Fibroblast of pulmonary artery (primary cell): ENCODE measurements at regions not wholly inside any gene's neighbourhood (a gene's known extent, or its start where the extent isn't known, plus 50 kb on each side); places are given as distances from the start of the nearest gene placed in this dataset.

Experiments used
- DNase-seq: peaks from one replicate; pipeline ENCODE4 v3.0.0-alpha.2; 2010; ENCODE audit warnings: low read depth
- H3K4me3 ChIP-seq: replicated peaks from 2 replicates; pipeline ENCODE4 v1.5.1; 2011; ENCODE audit warnings: low read depth, mild to moderate bottlenecking, control low read depth, low read length, moderate library complexity
- CTCF ChIP-seq: IDR thresholded peaks from 2 replicates; pipeline ENCODE4 v1.5.1; 2011; ENCODE audit warnings: mild to moderate bottlenecking, control low read depth, low read length, inconsistent platforms; ENCODE audit errors: missing control alignments

DNA sequence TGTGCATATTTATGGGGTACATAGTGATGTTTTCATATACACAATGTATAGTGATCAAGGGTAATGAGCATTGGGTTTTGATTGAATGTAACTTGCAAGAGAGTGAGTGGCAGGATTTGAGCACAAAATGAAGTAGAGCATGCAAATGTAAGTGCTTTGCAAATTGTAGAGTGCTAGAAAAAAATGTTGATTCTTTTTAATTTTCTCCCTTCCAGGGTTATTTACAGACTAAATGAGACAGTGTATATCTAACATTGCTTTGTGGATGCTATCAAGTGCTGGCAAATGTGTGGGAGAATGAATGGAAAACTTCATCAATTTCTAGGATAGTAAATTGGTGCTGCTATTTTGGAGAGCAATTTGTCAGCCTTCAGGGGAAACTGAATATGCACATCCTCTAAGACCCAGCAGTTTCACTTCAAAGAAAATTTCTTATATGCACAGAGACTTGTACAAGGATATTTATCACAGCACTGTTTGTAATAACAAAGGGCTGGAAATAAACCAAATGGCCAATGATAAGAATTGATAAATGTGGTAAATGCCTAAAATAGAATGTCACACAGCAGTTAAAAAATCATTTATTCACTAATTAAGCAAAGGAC is 120.6 kb upstream of the PLPP4 start:
- DNase-seq = no peak
- no peak overlapping the region for H3K4me3 ChIP-seq
- no peak for TF ChIP-seq CTCF

- no peak overlapping the region for H3K4me3 ChIP-seq
- TF ChIP-seq CTCF = peak; percentile 85
- peak; percentile 48 for DNase-seq
Measured at GRCh38 chr10:120336911-120337540, 120.0 kb upstream of the PLPP4 start.

DNA sequence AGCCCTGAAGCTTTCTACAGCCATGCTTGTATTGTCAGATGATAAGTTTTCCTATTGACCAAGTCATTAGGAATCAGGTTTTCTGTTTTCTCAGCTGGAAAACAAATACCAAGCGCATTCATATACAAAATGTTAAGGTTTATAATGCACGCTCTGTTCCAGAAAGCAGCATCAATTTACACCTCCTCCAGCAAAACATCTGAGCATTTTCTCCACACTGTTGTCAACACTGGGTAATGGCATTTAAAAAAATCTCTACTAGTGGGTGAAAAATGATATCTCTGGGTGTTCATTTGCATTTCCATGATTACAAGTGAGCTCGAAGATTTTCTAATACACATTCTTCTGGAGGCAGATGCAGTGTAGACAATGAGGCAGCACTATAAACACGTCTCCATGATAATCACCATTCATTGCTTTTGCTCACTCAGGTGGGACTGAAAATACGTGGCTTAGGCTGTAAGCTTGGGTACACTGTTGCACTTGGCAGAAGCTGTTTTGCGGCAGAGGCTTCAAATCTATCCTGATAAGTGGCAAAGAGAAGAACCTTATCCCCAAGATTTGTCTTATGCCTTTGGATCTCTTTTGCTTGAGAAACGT is 114.8 kb upstream of the PLPP4 start:
- TF ChIP-seq CTCF = no peak
- no peak overlapping the region for H3K4me3 ChIP-seq
- no peak for DNase-seq

DNA sequence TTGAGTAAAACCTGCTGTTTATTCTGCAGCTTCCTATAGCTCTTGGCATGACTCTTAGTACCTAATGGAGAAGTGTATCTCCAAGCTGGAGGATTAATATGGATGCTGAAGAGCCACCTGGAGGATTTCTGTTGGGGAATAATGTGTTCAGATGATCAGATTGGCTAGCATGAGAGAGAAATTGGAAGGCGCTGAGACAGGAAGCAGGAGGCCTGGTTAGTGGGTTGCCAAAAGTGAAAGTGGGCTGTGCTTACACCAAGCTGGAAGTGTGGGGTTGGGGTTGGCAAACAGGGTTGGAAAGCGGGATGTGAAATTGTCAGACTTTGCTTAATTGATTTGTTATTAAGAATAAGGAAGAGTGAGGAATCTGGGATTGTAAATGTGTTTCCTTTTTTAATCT is 111.8 kb upstream of the PLPP4 start:
- no peak overlapping the region for H3K4me3 ChIP-seq
- no peak for DNase-seq
- no peak for TF ChIP-seq CTCF

- no peak for TF ChIP-seq CTCF
- H3K4me3 ChIP-seq = no peak overlapping the region
- DNase-seq = no peak
Measured at GRCh38 chr10:120347644-120348043, 109.4 kb upstream of the PLPP4 start.

DNA sequence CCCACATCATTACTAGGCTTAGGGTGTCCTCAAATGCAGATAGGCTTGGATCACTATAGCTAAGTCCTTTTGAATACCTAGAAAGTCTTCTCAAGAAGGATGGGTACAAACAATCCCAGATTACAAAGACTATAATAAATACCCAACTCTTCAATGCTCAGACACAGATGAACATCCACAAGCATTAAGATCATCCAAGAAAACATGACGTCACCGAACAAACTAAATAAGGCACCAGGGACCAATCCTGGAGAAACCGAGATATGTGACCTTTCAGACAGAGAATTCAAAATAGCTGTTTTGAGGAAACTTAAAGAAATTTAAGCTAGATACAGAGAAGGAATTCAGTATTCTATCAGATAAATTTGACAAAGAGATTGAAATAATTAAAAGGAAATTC is 108.0 kb upstream of the PLPP4 start:
- no peak overlapping the region for H3K4me3 ChIP-seq
- TF ChIP-seq CTCF = no peak
- DNase-seq = no peak
